HepG2 (cell line): ENCODE measurements at regions not wholly inside any gene's neighbourhood (a gene's known extent, or its start where the extent isn't known, plus 50 kb on each side); places are given as distances from the start of the nearest gene placed in this dataset.

Experiments used
- ATAC-seq: fragments of 200-7000 bp; cut with Tn5 transposase; 3 replicates; pipeline ENCODE4 v1.9.1; 2020; ENCODE audit warnings: mild to moderate bottlenecking, moderate library complexity
- BruUV-seq: library from RNA; stranded (reverse); fragments of 400-500 nt; replicated peaks from 2 replicates; lab custom pipeline; 2021; lab: Mats Ljungman, UMichigan
- CTCF ChIA-PET: fragments of 300-600 bp; formaldehyde crosslinking; extraction: SDS; loops from one replicate; lab custom pipeline; 2021; ENCODE audit warnings: low total read pairs, inconsistent platforms, low intra/inter-chr PET ratio; lab: Yijun Ruan, JAX
- POLR2A ChIA-PET: fragments of 350-600 bp; sonication (Branson Sonifier 250); formaldehyde crosslinking; loops from one replicate; lab custom pipeline; 2020; ENCODE audit warnings: antibody characterized with exemption, inconsistent platforms; lab: Yijun Ruan, JAX
- DNase-seq: peaks from one replicate; pipeline ENCODE4 v3.0.0-alpha.2; 2015; ENCODE audit warnings: low spot score
- FAIRE-seq: peaks from 3 replicates; lab custom pipeline; 2011; peaks lifted over from hg19 to GRCh38; lab: Jason Lieb, UNC
- H2AFZ ChIP-seq: one replicate; pipeline ENCODE4 v1.6.1; 2011; ENCODE audit warnings: low read length, inconsistent platforms
- H3K27ac ChIP-seq: fragments of 300-600 bp; 3 replicates; pipeline ENCODE4 v1.8.0; 2011; ENCODE audit warnings: mixed run types, mild to moderate bottlenecking, mixed read lengths, low read length, inconsistent platforms; ENCODE audit not compliant: insufficient read depth; ENCODE audit errors: extremely low read length
- H3K27me3 ChIP-seq, 2 experiments: fragments of 200-600 bp in 1 of 2; 2 replicates in 1 of 2; 3 replicates in 1 of 2; pipeline versions ENCODE4 v1.6.0 to v1.8.0; 2011; ENCODE audit warnings: low read length in 2 of 2, mild to moderate bottlenecking in 2 of 2, moderate library complexity in 2 of 2, inconsistent platforms in 1 of 2; ENCODE audit not compliant: insufficient read depth in 2 of 2, control insufficient read depth in 1 of 2
- H3K36me3 ChIP-seq, 2 experiments: fragments of 200-600 bp in 1 of 2; replicated peaks in 1 of 2; 2 replicates in 1 of 2; 3 replicates in 1 of 2; pipeline versions ENCODE4 v1.5.1 to v1.8.0; 2011; ENCODE audit warnings: low read length in 2 of 2, inconsistent platforms in 1 of 2; ENCODE audit not compliant: insufficient read depth in 2 of 2, control insufficient read depth in 1 of 2
- H3K4me1 ChIP-seq: 2 replicates; pipeline ENCODE4 v1.5.1; 2012; ENCODE audit warnings: low read length, inconsistent platforms; ENCODE audit not compliant: insufficient read depth
- H3K4me2 ChIP-seq: 2 replicates; pipeline ENCODE4 v1.6.0; 2011; ENCODE audit warnings: low read depth, low read length, inconsistent platforms
- H3K4me3 ChIP-seq, 3 experiments: fragments of 200-600 bp in 1 of 3; sonication (generic), shearing (Covaris generic) in 1 of 3; replicated peaks in 1 of 3; 2 replicates each; pipeline ENCODE4 v1.5.1; 2011 to 2016; ENCODE audit warnings: low read length in 3 of 3, inconsistent platforms in 2 of 3, low read depth in 2 of 3, mild to moderate bottlenecking in 2 of 3, control low read depth in 1 of 3, mixed read lengths in 1 of 3; ENCODE audit not compliant: insufficient read depth in 1 of 3
- H3K79me2 ChIP-seq: one replicate; pipeline ENCODE4 v1.6.1; 2011; ENCODE audit warnings: low read length, inconsistent platforms; ENCODE audit not compliant: insufficient read depth
- H3K9ac ChIP-seq: 2 replicates; pipeline ENCODE4 v1.6.0; 2011; ENCODE audit warnings: mild to moderate bottlenecking, low read depth, low read length, inconsistent platforms; ENCODE audit not compliant: insufficient read depth
- H3K9me3 ChIP-seq: 2 replicates; pipeline ENCODE4 v1.5.1; 2012; ENCODE audit warnings: mild to moderate bottlenecking, low read length
- H4K20me1 ChIP-seq: 2 replicates; pipeline ENCODE4 v1.6.0; 2011; ENCODE audit warnings: inconsistent platforms, mild to moderate bottlenecking, low read length, moderate library complexity; ENCODE audit not compliant: insufficient read depth
- GABPB1 ChIP-seq: IDR thresholded peaks from 2 replicates; pipeline ENCODE4 v1.6.1; 2016; ENCODE audit warnings: mild to moderate bottlenecking, missing genetic modification reagents, moderate library complexity, missing compliant biosample characterization
- MAF1 ChIP-seq: sonication (generic); formaldehyde crosslinking; IDR thresholded peaks from 2 replicates; pipeline ENCODE4 v1.5.0; 2020; ENCODE audit warnings: missing genetic modification reagents, borderline replicate concordance
- MED13 ChIP-seq: sonication (generic); formaldehyde crosslinking; IDR thresholded peaks from 2 replicates; pipeline ENCODE4 v1.5.0; 2020; ENCODE audit warnings: missing genetic modification reagents
- MEF2D ChIP-seq: sonication (generic); formaldehyde crosslinking; IDR thresholded peaks from 2 replicates; pipeline ENCODE4 v1.5.1; 2020; ENCODE audit warnings: mild to moderate bottlenecking, missing genetic modification reagents
- NFE2L2 ChIP-seq: fragments of 150-350 bp; IDR thresholded peaks from 2 replicates; pipeline ENCODE4 v1.6.1; 2014; ENCODE audit warnings: low read length
- ZNF274 ChIP-seq: sonication (generic); formaldehyde crosslinking; IDR thresholded peaks from 2 replicates; pipeline ENCODE4 v1.5.1; 2020; ENCODE audit warnings: mild to moderate bottlenecking, missing genetic modification reagents
- ZNF589 ChIP-seq: sonication (generic); formaldehyde crosslinking; conservative IDR thresholded peaks from 2 replicates; pipeline ENCODE4 v1.8.0; 2022; ENCODE audit warnings: mild to moderate bottlenecking, moderate library complexity, missing genetic modification reagents
- ZNF619 ChIP-seq: sonication (generic); formaldehyde crosslinking; IDR thresholded peaks from 2 replicates; pipeline ENCODE4 v1.4.0; 2020; ENCODE audit warnings: mild to moderate bottlenecking, missing genetic modification reagents
- WGBS: methylation state at CpG from one replicate; pipeline ENCODE4 v1.1.6; 2017; ENCODE audit warnings: low lambda C conversion rate; 5-methylcytosine and 5-hydroxymethylcytosine counted together
- in situ Hi-C: cut with HindIII; loops from 2 replicates; pipeline ENCODE4 v1.10.0; 2017; ENCODE audit warnings: low pct_unique_long_range_greater_than_20kb; ENCODE audit not compliant: extremely low pct_ligation_motif_present
- intact Hi-C: fragments of 100-400 bp; cut with micrococcal nuclease; formaldehyde crosslinking; loops from one replicate; pipeline ENCODE4 v1.10.0; 2022; ENCODE audit not compliant: unreplicated experiment
- TF ChIP-seq, protein P1 (sequence below): IDR thresholded peaks from 2 replicates; pipeline ENCODE4 v1.6.1; 2018; ENCODE audit warnings: missing genetic modification reagents, mild to moderate bottlenecking, missing compliant biosample characterization
- TF ChIP-seq, protein P2 (sequence below): sonication (generic); formaldehyde crosslinking; IDR thresholded peaks from 2 replicates; pipeline ENCODE4 v1.4.0; 2020; ENCODE audit warnings: missing genetic modification reagents, borderline replicate concordance

DNA sequence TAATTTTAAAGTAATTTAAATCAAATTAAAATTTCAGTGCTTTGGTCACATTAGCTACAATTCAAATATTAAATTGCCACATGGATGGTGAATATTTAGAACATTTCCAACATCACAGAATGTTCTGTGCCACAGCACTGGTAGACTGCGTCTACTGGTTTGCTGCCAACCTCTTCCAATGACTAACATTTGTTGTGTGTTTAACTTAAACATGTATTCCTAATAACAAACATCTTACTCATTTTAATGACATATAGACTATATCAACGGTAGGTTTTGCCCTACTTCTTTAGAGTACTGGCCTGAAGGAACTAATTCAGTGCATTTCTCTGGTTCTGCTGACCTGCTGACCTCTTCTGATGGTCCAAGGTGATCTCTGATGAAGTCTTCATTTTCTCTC lies 157.6 kb downstream of the DCK start:
- no peak overlapping the region for H3K9ac ChIP-seq
- 47% methylated on average over 2 of the region's 2 CpGs for WGBS
- intact Hi-C loops (no loop called here), in situ Hi-C loops (no loop called here)
- no peak for TF ChIP-seq ZNF274 (CRISPR knock-in tag)
- no peak for TF ChIP-seq NFE2L2
- TF ChIP-seq, protein P1, sequence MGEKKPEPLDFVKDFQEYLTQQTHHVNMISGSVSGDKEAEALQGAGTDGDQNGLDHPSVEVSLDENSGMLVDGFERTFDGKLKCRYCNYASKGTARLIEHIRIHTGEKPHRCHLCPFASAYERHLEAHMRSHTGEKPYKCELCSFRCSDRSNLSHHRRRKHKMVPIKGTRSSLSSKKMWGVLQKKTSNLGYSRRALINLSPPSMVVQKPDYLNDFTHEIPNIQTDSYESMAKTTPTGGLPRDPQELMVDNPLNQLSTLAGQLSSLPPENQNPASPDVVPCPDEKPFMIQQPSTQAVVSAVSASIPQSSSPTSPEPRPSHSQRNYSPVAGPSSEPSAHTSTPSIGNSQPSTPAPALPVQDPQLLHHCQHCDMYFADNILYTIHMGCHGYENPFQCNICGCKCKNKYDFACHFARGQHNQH, result no peak
- TF ChIP-seq GABPB1 (CRISPR knock-in tag), result no peak
- TF ChIP-seq ZNF589 (CRISPR knock-in tag), result no peak
- no peak for TF ChIP-seq ZNF619 (CRISPR knock-in tag)
- TF ChIP-seq, protein P2, sequence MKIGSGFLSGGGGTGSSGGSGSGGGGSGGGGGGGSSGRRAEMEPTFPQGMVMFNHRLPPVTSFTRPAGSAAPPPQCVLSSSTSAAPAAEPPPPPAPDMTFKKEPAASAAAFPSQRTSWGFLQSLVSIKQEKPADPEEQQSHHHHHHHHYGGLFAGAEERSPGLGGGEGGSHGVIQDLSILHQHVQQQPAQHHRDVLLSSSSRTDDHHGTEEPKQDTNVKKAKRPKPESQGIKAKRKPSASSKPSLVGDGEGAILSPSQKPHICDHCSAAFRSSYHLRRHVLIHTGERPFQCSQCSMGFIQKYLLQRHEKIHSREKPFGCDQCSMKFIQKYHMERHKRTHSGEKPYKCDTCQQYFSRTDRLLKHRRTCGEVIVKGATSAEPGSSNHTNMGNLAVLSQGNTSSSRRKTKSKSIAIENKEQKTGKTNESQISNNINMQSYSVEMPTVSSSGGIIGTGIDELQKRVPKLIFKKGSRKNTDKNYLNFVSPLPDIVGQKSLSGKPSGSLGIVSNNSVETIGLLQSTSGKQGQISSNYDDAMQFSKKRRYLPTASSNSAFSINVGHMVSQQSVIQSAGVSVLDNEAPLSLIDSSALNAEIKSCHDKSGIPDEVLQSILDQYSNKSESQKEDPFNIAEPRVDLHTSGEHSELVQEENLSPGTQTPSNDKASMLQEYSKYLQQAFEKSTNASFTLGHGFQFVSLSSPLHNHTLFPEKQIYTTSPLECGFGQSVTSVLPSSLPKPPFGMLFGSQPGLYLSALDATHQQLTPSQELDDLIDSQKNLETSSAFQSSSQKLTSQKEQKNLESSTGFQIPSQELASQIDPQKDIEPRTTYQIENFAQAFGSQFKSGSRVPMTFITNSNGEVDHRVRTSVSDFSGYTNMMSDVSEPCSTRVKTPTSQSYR, result no peak
- no peak for TF ChIP-seq MAF1 (CRISPR knock-in tag)
- TF ChIP-seq MEF2D, result no peak
- no peak for TF ChIP-seq MED13 (CRISPR knock-in tag)
- no peaks in the 10 kb centered on the region for H3K4me1 ChIP-seq
- H3K9me3 ChIP-seq, result no peaks in the 10 kb centered on the region
- H3K79me2 ChIP-seq, result no peaks in the 10 kb centered on the region
- ChIA-PET CTCF (no interaction called here), POLR2A (no interaction called here)
- no peak overlapping the region for H3K27ac ChIP-seq
- H3K4me3 ChIP-seq, result no peak overlapping the region
- no peaks in the 10 kb centered on the region for H4K20me1 ChIP-seq
- no peaks in the 10 kb centered on the region for H3K36me3 ChIP-seq
- H3K27me3 ChIP-seq, result no peaks in the 10 kb centered on the region
- no peak overlapping the region for H2AFZ ChIP-seq
- no peak overlapping the region for H3K4me2 ChIP-seq
- ATAC-seq, result no peak
- FAIRE-seq, result no peak
- BruUV-seq, result no TSS peak
- DNase-seq, result no peak
